KMS-11 (cell line): ENCODE measurements at regions not wholly inside any gene's neighbourhood (a gene's known extent, or its start where the extent isn't known, plus 50 kb on each side); places are given as distances from the start of the nearest gene placed in this dataset.

ENCODE experiments used
- H2AFZ ChIP-seq: fragments of 200-600 bp; sonication (generic); 2 replicates; pipeline ENCODE4 v1.6.1; 2016; ENCODE audit warnings: antibody characterized with exemption, mixed run types, low read depth
- H3K27ac ChIP-seq: fragments of 200-600 bp; sonication (generic); 2 replicates; pipeline ENCODE4 v1.6.1; 2016; ENCODE audit warnings: mild to moderate bottlenecking, mixed run types
- H3K27me3 ChIP-seq: fragments of 200-600 bp; sonication (generic); 2 replicates; pipeline ENCODE4 v1.6.1; 2017; ENCODE audit warnings: mild to moderate bottlenecking, low read depth, mixed run types, moderate library complexity; ENCODE audit not compliant: insufficient read depth
- H3K36me3 ChIP-seq: fragments of 200-600 bp; sonication (generic); 2 replicates; pipeline ENCODE4 v1.6.1; 2017; ENCODE audit warnings: mild to moderate bottlenecking, mixed run types; ENCODE audit not compliant: insufficient read depth
- H3K4me1 ChIP-seq: fragments of 200-600 bp; sonication (generic); 2 replicates; pipeline ENCODE4 v1.6.1; 2016; ENCODE audit warnings: mild to moderate bottlenecking, low read depth, mixed run types; ENCODE audit not compliant: poor library complexity, severe bottlenecking
- H3K4me2 ChIP-seq: fragments of 200-600 bp; sonication (generic); 2 replicates; pipeline ENCODE4 v1.7.0; 2016; ENCODE audit warnings: mild to moderate bottlenecking, mixed run types
- H3K4me3 ChIP-seq: fragments of 200-600 bp; sonication (generic); IDR thresholded peaks from 2 replicates; pipeline ENCODE4 v1.6.1; 2017; ENCODE audit warnings: low read depth, low read length, mixed read lengths; ENCODE audit not compliant: insufficient read depth
- H3K79me2 ChIP-seq: fragments of 200-600 bp; sonication (generic); 2 replicates; pipeline ENCODE4 v1.6.1; 2016; ENCODE audit warnings: low read depth, mixed run types; ENCODE audit not compliant: insufficient read depth
- H3K9ac ChIP-seq: fragments of 200-600 bp; sonication (generic); 2 replicates; pipeline ENCODE4 v1.6.1; 2016; ENCODE audit warnings: mild to moderate bottlenecking, mixed run types
- H4K20me1 ChIP-seq: fragments of 200-600 bp; sonication (generic); 2 replicates; pipeline ENCODE4 v1.6.1; 2016; ENCODE audit warnings: mild to moderate bottlenecking, mixed run types; ENCODE audit not compliant: insufficient read depth
- TF ChIP-seq, protein P1 (sequence below): fragments of 200-600 bp; sonication (generic); conservative IDR thresholded peaks from 2 replicates; pipeline ENCODE4 v1.6.1; 2017; ENCODE audit warnings: low read depth, mild to moderate bottlenecking, antibody characterized with exemption, low read length, moderate library complexity, mixed read lengths

DNA sequence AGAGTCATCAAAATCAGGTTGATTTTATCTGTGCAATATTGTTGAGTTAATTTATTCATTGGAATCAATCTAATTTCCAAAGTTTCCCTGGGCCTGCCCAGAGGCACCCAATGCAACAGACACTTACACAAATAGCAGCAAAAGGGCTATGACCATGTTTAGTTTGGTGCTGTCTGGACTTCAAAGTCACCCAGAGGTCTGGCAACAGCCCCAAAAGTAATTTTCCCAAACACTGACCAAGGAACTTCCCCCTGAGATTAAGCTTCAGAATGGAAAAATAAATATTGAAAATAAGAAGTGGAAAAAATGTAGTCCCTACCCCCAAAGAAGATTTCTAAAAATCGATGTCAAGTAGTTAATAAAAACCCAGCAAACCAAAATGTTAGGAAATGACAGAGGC, 70.9 kb upstream of the RNF152 start:
- TF ChIP-seq, protein P1, sequence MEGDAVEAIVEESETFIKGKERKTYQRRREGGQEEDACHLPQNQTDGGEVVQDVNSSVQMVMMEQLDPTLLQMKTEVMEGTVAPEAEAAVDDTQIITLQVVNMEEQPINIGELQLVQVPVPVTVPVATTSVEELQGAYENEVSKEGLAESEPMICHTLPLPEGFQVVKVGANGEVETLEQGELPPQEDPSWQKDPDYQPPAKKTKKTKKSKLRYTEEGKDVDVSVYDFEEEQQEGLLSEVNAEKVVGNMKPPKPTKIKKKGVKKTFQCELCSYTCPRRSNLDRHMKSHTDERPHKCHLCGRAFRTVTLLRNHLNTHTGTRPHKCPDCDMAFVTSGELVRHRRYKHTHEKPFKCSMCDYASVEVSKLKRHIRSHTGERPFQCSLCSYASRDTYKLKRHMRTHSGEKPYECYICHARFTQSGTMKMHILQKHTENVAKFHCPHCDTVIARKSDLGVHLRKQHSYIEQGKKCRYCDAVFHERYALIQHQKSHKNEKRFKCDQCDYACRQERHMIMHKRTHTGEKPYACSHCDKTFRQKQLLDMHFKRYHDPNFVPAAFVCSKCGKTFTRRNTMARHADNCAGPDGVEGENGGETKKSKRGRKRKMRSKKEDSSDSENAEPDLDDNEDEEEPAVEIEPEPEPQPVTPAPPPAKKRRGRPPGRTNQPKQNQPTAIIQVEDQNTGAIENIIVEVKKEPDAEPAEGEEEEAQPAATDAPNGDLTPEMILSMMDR = no peak
- Histone ChIP-seq H3K4me2 (no peak overlapping the region), H3K27ac (no peak overlapping the region), H3K4me3 (no peak overlapping the region), H3K36me3 (no peaks in the 10 kb centered on the region), H3K9ac (no peak overlapping the region), H3K79me2 (no peaks in the 10 kb centered on the region), H3K4me1 (no peaks in the 10 kb centered on the region), H3K27me3 (no peaks in the 10 kb centered on the region), H4K20me1 (no peaks in the 10 kb centered on the region), H2AFZ (no peak overlapping the region)

DNA sequence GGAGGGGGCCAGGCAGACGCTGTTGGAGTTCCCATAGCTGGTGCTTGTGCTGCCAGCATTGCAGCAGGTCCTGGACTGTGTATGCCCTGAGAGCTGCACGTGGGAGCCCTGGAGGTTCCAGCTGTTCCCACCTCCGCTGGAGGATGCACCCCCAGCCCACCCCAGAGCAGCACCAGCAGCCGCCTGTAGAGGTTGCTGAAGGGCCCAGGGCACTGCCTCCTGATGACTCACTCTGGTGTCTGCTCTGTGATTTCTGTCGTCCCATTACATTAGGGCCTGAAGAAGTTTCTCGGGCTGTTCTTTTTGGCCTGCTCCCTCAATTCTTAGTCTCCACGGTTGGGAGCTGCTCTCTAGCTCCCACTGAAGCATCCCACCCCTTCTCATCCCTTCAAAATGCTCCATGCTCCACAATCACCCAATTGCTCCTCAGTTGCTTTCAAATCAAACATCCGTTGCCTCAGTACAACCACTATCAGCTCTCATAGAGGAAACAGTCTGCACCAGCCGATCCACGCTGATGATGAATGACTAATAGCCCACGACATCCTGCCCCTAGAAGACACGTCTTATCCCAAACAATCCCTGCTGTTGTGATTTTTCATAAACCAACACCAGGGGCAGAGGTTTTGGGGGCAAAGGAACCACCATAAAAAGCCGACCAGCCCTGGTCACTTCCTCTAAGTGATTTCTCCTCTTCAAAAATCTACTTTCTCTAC, 65.2 kb upstream of the RNF152 start:
- Histone ChIP-seq H4K20me1 (no peaks in the 10 kb centered on the region), H3K4me2 (no peak overlapping the region), H3K27ac (no peak overlapping the region)

DNA sequence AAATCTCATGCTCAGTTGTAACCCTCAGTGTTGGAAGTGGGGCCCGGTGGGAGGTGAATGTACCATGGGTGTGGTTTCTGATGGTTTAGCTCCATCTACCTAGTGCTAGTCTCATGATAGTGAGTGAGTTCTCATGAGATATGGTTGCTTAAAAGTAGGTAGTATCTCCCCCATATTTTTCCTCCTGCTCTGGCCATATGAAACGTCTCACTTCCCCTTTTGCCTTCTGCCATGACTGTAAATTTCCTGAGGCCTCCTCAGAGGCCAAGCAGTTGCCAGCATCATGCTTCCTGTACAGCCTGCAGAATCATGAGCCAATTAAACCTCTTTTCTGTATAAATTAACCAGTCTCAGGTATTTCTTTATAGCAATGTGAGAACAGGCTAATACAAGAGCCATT, 62.8 kb upstream of the RNF152 start:
- Histone ChIP-seq H3K4me3 (no peak overlapping the region), H3K4me2 (no peak overlapping the region), H2AFZ (no peak overlapping the region), H3K9ac (no peak overlapping the region), H3K4me1 (no peaks in the 10 kb centered on the region), H3K36me3 (no peaks in the 10 kb centered on the region), H3K27me3 (no peaks in the 10 kb centered on the region), H3K27ac (no peak overlapping the region), H4K20me1 (no peaks in the 10 kb centered on the region), H3K79me2 (no peaks in the 10 kb centered on the region)
- TF ChIP-seq, protein P1 = no peak

More for the DNA sequence above, 65.2 kb upstream of the RNF152 start:
- Histone ChIP-seq H3K36me3 (no peaks in the 10 kb centered on the region), H3K4me3 (no peak overlapping the region), H3K27me3 (no peaks in the 10 kb centered on the region), H3K4me1 (no peaks in the 10 kb centered on the region), H3K79me2 (no peaks in the 10 kb centered on the region), H2AFZ (no peak overlapping the region), H3K9ac (no peak overlapping the region)
- TF ChIP-seq, protein P1 = no peak

DNA sequence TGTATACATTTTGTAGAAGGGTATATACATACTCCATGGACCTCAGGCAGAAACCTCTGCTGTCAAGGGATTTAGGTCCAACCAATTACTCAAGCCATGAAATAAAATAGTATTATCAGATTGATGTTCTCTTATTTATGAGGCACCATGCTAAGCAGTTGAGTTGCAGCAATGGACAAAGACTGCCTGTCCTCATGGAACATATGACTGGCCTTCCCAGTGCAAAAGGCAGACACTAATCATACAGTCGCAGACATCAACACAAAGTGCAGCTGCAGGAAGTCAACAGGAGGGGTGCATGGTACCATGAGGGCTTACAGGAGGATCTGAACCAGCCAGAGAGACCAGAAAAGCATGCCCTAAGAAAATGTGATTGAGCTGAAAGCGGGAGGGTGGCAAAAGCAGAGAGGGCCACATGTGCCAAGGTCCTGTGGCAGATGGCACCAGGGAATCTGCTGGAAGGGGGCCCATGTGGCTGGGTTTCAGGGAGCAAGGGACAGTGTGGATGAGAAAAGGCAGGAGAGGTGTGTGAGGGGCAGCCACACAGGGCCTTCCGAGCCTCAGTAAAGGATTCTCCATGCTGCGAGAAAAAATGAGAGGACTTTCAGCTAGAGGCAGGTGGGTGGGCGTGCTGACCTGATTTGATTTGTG, 61.4 kb upstream of the RNF152 start:
- Histone ChIP-seq H2AFZ (no peak overlapping the region), H3K4me2 (no peak overlapping the region), H3K79me2 (no peaks in the 10 kb centered on the region), H4K20me1 (no peaks in the 10 kb centered on the region), H3K27me3 (no peaks in the 10 kb centered on the region), H3K36me3 (no peaks in the 10 kb centered on the region), H3K27ac (no peak overlapping the region), H3K9ac (no peak overlapping the region), H3K4me3 (no peak overlapping the region), H3K4me1 (no peaks in the 10 kb centered on the region)
- TF ChIP-seq, protein P1 = no peak
